Neural cell (in vitro differentiated cells): ENCODE measurements at regions not wholly inside any gene's neighbourhood (a gene's known extent, or its start where the extent isn't known, plus 50 kb on each side); places are given as distances from the start of the nearest gene placed in this dataset.

Source experiments
- H2AFZ ChIP-seq: fragments of 200-600, 300-800 bp; sonication (generic), shearing (Covaris generic); 2 replicates; pipeline ENCODE4 v1.6.0; 2014; ENCODE audit warnings: low read depth, mild to moderate bottlenecking, antibody characterized with exemption, low read length, moderate library complexity
- H3F3A ChIP-seq: fragments of 200-600 bp; shearing (Covaris generic); 2 replicates; pipeline ENCODE4 v1.6.1; 2016; ENCODE audit warnings: mild to moderate bottlenecking, moderate library complexity, mixed read lengths, antibody characterized with exemption, low read length; ENCODE audit not compliant: insufficient read depth, poor library complexity, severe bottlenecking
- H3K27ac ChIP-seq: fragments of 200-600, 300-800 bp; sonication (generic), shearing (Covaris generic); 2 replicates; pipeline ENCODE4 v1.5.1; 2014; ENCODE audit warnings: mild to moderate bottlenecking, low read length, moderate library complexity
- H3K27me3 ChIP-seq: fragments of 300-800, 200-600 bp; sonication (generic), shearing (Covaris generic); 2 replicates; pipeline ENCODE4 v1.6.0; 2014; ENCODE audit warnings: mild to moderate bottlenecking, low read depth, low read length, moderate library complexity; ENCODE audit not compliant: insufficient read depth
- H3K36me3 ChIP-seq: fragments of 300-800, 200-600 bp; sonication (generic), shearing (Covaris generic); 2 replicates; pipeline ENCODE4 v1.5.1; 2014; ENCODE audit warnings: mild to moderate bottlenecking, antibody characterized with exemption, low read length, moderate library complexity; ENCODE audit not compliant: insufficient read depth
- H3K4me2 ChIP-seq: fragments of 300-800, 200-600 bp; sonication (generic), shearing (Covaris generic); 2 replicates; pipeline ENCODE4 v1.6.0; 2014; ENCODE audit warnings: mild to moderate bottlenecking, low read length
- H3K4me3 ChIP-seq: fragments of 300-800, 200-600 bp; sonication (generic), shearing (Covaris generic); 2 replicates; pipeline ENCODE4 v1.5.1; 2014; ENCODE audit warnings: mild to moderate bottlenecking, low read length, moderate library complexity
- H3K79me2 ChIP-seq: fragments of 200-600 bp; shearing (Covaris generic); replicated peaks from 2 replicates; pipeline ENCODE4 v1.6.0; 2014; ENCODE audit warnings: mild to moderate bottlenecking, low read length, moderate library complexity; ENCODE audit not compliant: insufficient read depth
- H3K9ac ChIP-seq: fragments of 300-800, 200-600 bp; sonication (generic), shearing (Covaris generic); 2 replicates; pipeline ENCODE4 v1.6.1; 2016; ENCODE audit warnings: mild to moderate bottlenecking, low read length, mixed read lengths
- H3K9me2 ChIP-seq: fragments of 200-600 bp; shearing (Covaris generic); 2 replicates; pipeline ENCODE4 v1.6.1; 2016; ENCODE audit warnings: mild to moderate bottlenecking, low read length, mixed read lengths; ENCODE audit not compliant: insufficient read depth
- H3K9me3 ChIP-seq: fragments of 200-600, 300-800 bp; sonication (generic), shearing (Covaris generic); 2 replicates; pipeline ENCODE4 v1.6.1; 2016; ENCODE audit warnings: mild to moderate bottlenecking, mixed run types, low read length, moderate library complexity, mixed read lengths
- H4K20me1 ChIP-seq: fragments of 200-600 bp; shearing (Covaris generic); 2 replicates; pipeline ENCODE4 v1.6.1; 2016; ENCODE audit warnings: mild to moderate bottlenecking, mixed run types; ENCODE audit not compliant: insufficient read depth
- CTCF ChIP-seq: fragments of 450-650 bp; IDR thresholded peaks from 2 replicates; pipeline ENCODE4 v1.5.1; 2014; ENCODE audit warnings: antibody characterized with exemption, mild to moderate bottlenecking, moderate library complexity; ENCODE audit not compliant: poor library complexity, severe bottlenecking
- EP300 ChIP-seq: fragments of 450-650 bp; conservative IDR thresholded peaks from 2 replicates; pipeline ENCODE4 v1.6.1; 2014; ENCODE audit warnings: antibody characterized with exemption, mild to moderate bottlenecking, moderate library complexity; ENCODE audit not compliant: poor library complexity, severe bottlenecking
- EZH2 ChIP-seq: fragments of 200-600, 300-800 bp; shearing (Covaris generic), sonication (generic); IDR thresholded peaks from 2 replicates; pipeline ENCODE4 v1.6.1; 2014; ENCODE audit warnings: antibody characterized with exemption, low read length, borderline replicate concordance, mild to moderate bottlenecking; ENCODE audit not compliant: insufficient read depth, poor library complexity, severe bottlenecking
- MXI1 ChIP-seq: fragments of 450-650 bp; conservative IDR thresholded peaks from 2 replicates; pipeline ENCODE4 v1.6.1; 2014; ENCODE audit warnings: antibody characterized with exemption, mild to moderate bottlenecking; ENCODE audit not compliant: poor library complexity, severe bottlenecking
- POLR2AphosphoS5 ChIP-seq: IDR thresholded peaks from 2 replicates; pipeline ENCODE4 v1.6.1; 2012
- RAD21 ChIP-seq: fragments of 450-650 bp; conservative IDR thresholded peaks from 2 replicates; pipeline ENCODE4 v1.6.1; 2014; ENCODE audit warnings: antibody characterized with exemption, mild to moderate bottlenecking, moderate library complexity
- REST ChIP-seq: IDR thresholded peaks from 2 replicates; pipeline ENCODE4 v1.6.1; 2012; ENCODE audit warnings: borderline replicate concordance
- SMC3 ChIP-seq: fragments of 450-650 bp; conservative IDR thresholded peaks from 2 replicates; pipeline ENCODE4 v1.6.1; 2014; ENCODE audit warnings: antibody characterized with exemption, mild to moderate bottlenecking, moderate library complexity; ENCODE audit not compliant: poor library complexity
- TAF1 ChIP-seq: IDR thresholded peaks from 2 replicates; pipeline ENCODE4 v1.6.1; 2012; ENCODE audit warnings: low read depth

- Histone ChIP-seq H3K4me2 (no peak overlapping the region), H3K9me2 (no peaks in the 10 kb centered on the region), H3K36me3 (no peaks in the 10 kb centered on the region), H3K27me3 (no peaks in the 10 kb centered on the region), H3K4me3 (no peak overlapping the region), H3K27ac (no peak overlapping the region), H3K9ac (no peak overlapping the region), H3K9me3 (no peaks in the 10 kb centered on the region), H3K79me2 (no peaks in the 10 kb centered on the region), H2AFZ (no peak overlapping the region), H3F3A (no peaks in the 10 kb centered on the region), H4K20me1 (no peaks in the 10 kb centered on the region)
- TF ChIP-seq TAF1, result no peak
- TF ChIP-seq SMC3, result no peak
- no peak for TF ChIP-seq CTCF
- TF ChIP-seq RAD21, result no peak
- no peak for TF ChIP-seq MXI1
- TF ChIP-seq REST, result no peak
- no peak for TF ChIP-seq POLR2AphosphoS5
- no peak for TF ChIP-seq EP300
Observed at GRCh38 chr15:47551546-47551945, 165.8 kb upstream of the SEMA6D start.

GRCh38 chr15:47552978-47553608 is 164.2 kb upstream of the SEMA6D start:
- TF ChIP-seq SMC3 (no peak), CTCF (no peak), MXI1 (no peak), EP300 (no peak), POLR2AphosphoS5 (no peak), REST (no peak), RAD21 (no peak), EZH2 (no peak), TAF1 (no peak)
- no peak overlapping the region for H2AFZ ChIP-seq
- no peaks in the 10 kb centered on the region for H3K9me3 ChIP-seq
- no peaks in the 10 kb centered on the region for H3K27me3 ChIP-seq
- no peaks in the 10 kb centered on the region for H3K79me2 ChIP-seq
- no peaks in the 10 kb centered on the region for H3K36me3 ChIP-seq
- H3K4me3 ChIP-seq, result no peak overlapping the region
- no peaks in the 10 kb centered on the region for H3F3A ChIP-seq
- H3K9me2 ChIP-seq, result no peaks in the 10 kb centered on the region
- no peak overlapping the region for H3K4me2 ChIP-seq
- H3K9ac ChIP-seq, result no peak overlapping the region
- no peaks in the 10 kb centered on the region for H4K20me1 ChIP-seq
- no peak overlapping the region for H3K27ac ChIP-seq
